Aorta (tissue), 5 donors: ENCODE measurements at regions not wholly inside any gene's neighbourhood (a gene's known extent, or its start where the extent isn't known, plus 50 kb on each side); places are given as distances from the start of the nearest gene placed in this dataset.
A peak's percentile ranks its signal among the peaks of the same experiment; 100 is the strongest.
"Not testable (repeated sequence)": the region's sequence is repeated elsewhere in the genome, so short reads cannot be mapped to it uniquely, and the experiment has no call there.

Source experiments
- ATAC-seq: fragments of 200-7000 bp; cut with Tn5 transposase; one replicate; pipeline ENCODE4 v1.9.1; 2022; ENCODE audit warnings: moderate library complexity; ENCODE audit not compliant: low FRiP score
- DNase-seq, 2 donors: peaks; one replicate each; pipeline ENCODE4 v3.0.0-alpha.2; 2020
- H3K27ac ChIP-seq, 2 donors: one replicate each; pipeline ENCODE4 v1.5.1; 2013; ENCODE audit warnings: low read length in 2 of 2, mild to moderate bottlenecking in 2 of 2, moderate library complexity in 2 of 2, control low read depth in 1 of 2, inconsistent platforms in 1 of 2, low read depth in 1 of 2
- H3K27me3 ChIP-seq, 2 donors: one replicate each; pipeline ENCODE4 v1.6.1; 2013; ENCODE audit warnings: control low read depth in 1 of 2, low read length in 1 of 2, mild to moderate bottlenecking in 1 of 2, moderate library complexity in 1 of 2; ENCODE audit not compliant: insufficient read depth in 2 of 2, control insufficient read depth in 1 of 2
- H3K36me3 ChIP-seq, 2 donors: one replicate each; pipeline ENCODE4 v1.6.1; 2013; ENCODE audit warnings: control low read depth in 1 of 2, low read length in 1 of 2, mild to moderate bottlenecking in 1 of 2; ENCODE audit not compliant: insufficient read depth in 2 of 2, control insufficient read depth in 1 of 2
- H3K4me1 ChIP-seq, 2 donors: one replicate each; pipeline ENCODE4 v1.6.1; 2013; ENCODE audit warnings: low read length in 2 of 2, control low read depth in 1 of 2, mild to moderate bottlenecking in 1 of 2, moderate library complexity in 1 of 2; ENCODE audit not compliant: insufficient read depth in 2 of 2, control insufficient read depth in 1 of 2
- H3K4me3 ChIP-seq, 2 donors: one replicate each; pipeline ENCODE4 v1.5.1; 2013; ENCODE audit warnings: low read length in 2 of 2, control low read depth in 1 of 2, mild to moderate bottlenecking in 1 of 2
- H3K9me3 ChIP-seq: one replicate; pipeline ENCODE4 v1.6.1; 2013; ENCODE audit warnings: mild to moderate bottlenecking, low read length; ENCODE audit not compliant: control insufficient read depth
- WGBS, 2 donors: extraction: QIAGEN DNeasy Blood & Tissue Kit; methylation state at CpG; one replicate each; pipeline ENCODE4 v1.1.7; 2013; 5-methylcytosine and 5-hydroxymethylcytosine counted together
- intact Hi-C, 2 donors: fragments of 100-400 bp; cut with DNase I; formaldehyde crosslinking; loops; one replicate each; pipeline versions ENCODE4 v1.14.2 to v1.15.0; 2022
- donor health status: healthy with polysubstance abuse.
- donor health status: Bipolar disorder and iron deficiency.
- donor health status: DM: no; HTN: no; CAD: no.
- donor health status: DM: no; HTN: no; CAD: no.
- donor health status: DM: yes; HTN: yes; CAD: no.

DNA sequence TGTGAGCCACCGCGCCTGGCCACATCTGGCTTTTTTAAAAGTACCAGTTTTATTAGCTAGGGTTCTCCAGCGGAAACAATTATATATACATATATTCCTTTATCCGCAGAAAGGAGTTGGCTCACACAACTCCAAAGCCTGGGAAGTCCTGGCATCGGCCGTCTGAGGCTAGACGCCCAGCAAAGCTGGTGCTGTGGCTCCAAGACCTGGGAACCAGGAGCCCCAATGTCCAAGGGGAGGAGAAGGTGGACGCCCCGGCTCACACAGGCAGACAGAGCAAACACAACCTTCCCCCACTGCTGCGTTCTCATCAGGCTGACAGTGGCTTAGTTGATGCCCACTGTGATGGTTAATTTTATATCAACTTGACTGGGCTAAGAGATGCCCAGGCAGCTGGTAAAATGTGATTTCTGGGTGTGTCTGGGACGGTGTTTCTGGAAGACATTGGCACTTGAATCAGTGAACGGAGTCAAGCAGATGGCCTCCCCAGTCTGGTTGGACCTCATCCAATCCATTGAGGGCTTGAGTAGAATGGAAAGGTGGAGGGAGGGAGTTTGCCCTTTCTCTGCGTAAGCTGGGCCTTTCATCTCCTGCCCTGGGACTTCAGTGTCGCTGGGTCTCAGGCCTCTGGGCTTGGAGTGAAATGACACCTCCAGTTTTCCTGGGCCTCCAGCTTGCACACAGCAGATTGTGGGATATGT, 904.4 kb downstream of the BRD1 start:
- no peaks in the 10 kb centered on the region for H3K4me1 ChIP-seq
- H3K9me3 ChIP-seq: peaks cover 2% of the 10 kb centered on the region
- no peak overlapping the region for H3K4me3 ChIP-seq
- intact Hi-C loops: no loop called here
- 82 to 91% methylated on average over 14 of the region's 14 CpGs for WGBS, 2 donors
- H3K36me3 ChIP-seq: no peaks in the 10 kb centered on the region
- peak in 1 of 2 donors; percentile 50 for DNase-seq
- H3K27me3 ChIP-seq: no peaks in the 10 kb centered on the region
- no peak for ATAC-seq
- H3K27ac ChIP-seq: no peak overlapping the region

DNA sequence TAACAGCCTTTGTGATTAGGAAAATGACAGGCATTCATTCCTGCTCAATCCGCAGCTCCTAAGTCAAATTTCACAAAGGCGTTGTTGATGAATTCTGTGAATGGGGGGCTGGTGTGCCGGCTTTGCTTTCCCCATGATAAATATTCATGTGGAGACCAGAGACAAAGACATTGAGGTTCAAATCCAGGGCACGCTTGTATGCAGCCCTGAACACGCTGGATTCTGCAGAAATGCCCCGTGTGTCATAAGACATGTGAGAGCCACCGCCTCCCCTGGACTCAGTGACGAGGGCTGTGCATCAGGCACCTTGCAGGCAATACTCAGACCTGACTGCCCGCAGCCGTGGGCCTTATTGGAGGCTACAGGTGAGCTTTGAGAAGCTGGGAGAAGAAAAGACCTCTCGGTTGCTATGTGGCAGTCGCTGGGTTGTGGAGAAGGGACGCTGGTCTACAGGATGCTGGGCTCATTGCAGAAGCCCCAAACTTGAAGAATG, 906.2 kb downstream of the BRD1 start:
- Histone ChIP-seq H3K27ac (no peak overlapping the region), H3K4me1 (no peaks in the 10 kb centered on the region), H3K9me3 (no peaks in the 10 kb centered on the region), H3K36me3 (no peaks in the 10 kb centered on the region), H3K4me3 (no peak overlapping the region), H3K27me3 (no peaks in the 10 kb centered on the region)
- intact Hi-C loops: no loop called here
- WGBS, 2 donors: 94% methylated on average over 13 of the region's 13 CpGs
- no peak for ATAC-seq
- peak in 1 of 2 donors; percentile 55 for DNase-seq

DNA sequence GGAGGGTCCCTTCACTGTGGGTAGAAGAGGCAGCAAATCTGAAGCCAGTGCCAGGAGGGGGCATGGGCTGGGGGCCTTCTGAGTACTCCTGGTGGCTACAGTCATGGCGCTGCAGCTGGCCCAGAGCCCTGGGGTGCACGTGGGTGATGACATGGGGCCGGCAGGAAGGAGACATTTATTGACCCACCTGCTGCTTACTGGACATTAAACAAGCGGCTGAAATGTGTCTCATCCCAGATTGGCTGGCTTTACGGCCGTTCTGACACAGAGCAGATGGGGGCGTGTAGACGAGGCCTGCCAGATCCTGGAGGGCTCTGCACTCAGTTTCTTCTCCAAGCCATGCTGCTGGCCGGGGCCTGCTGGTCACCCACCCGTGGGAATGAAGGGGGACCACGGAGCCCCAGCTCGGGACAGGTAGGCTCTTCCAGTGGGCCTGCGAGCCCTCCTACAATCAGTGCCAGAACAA, 906.9 kb downstream of the BRD1 start:
- WGBS, 2 donors: 80 to 82% methylated on average over 13 of the region's 13 CpGs
- H3K27me3 ChIP-seq: no peaks in the 10 kb centered on the region
- no peak overlapping the region for H3K27ac ChIP-seq
- no peak overlapping the region for H3K4me3 ChIP-seq
- intact Hi-C loops: no loop called here
- H3K36me3 ChIP-seq: no peaks in the 10 kb centered on the region
- no peaks in the 10 kb centered on the region for H3K9me3 ChIP-seq
- ATAC-seq (no peak), DNase-seq (peak in 1 of 2 donors; percentile 48)
- H3K4me1 ChIP-seq: no peaks in the 10 kb centered on the region

DNA sequence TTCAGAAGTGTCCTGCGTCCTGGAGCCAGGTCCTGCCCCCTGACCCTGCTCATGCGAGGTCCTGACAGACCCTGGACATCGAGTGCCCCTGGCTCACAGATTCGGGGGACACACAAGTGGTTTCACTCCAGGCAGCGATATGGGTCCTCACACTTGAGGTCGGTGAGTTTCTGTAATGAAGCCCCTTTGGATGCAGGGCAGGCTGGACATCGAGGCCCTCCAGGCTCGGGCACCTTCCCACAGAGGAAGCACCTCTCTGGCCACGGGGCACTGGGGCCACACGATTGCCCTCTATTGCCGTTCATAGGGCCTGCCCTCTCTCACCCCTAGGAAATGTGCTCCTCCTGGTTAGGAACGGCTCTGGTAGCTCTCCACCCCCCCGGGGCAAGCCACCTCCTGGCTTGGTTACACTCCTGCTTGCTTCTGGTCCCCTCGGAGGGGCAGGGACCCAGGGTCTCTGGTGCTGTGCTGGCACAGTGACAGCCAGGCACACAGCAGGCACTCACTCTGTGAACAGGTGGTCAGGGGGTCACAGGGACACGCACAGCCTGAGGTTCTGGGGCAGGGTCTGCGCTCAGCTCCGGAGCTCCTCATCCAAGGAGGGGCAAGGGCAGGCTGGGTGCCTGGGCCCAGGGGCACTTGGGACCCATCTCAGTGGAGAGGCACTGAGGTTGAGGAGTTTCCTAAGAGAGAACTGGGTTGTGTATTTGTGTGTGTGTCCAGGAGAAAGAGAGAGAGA, 907.7 kb downstream of the BRD1 start:
- H3K27me3 ChIP-seq: no peaks in the 10 kb centered on the region
- H3K9me3 ChIP-seq: no peaks in the 10 kb centered on the region
- H3K4me3 ChIP-seq: no peak overlapping the region
- no peak overlapping the region for H3K27ac ChIP-seq
- intact Hi-C loops: no loop called here
- WGBS, 2 donors: 87 to 90% methylated on average over 17 of the region's 17 CpGs
- ATAC-seq (no peak), DNase-seq (peak in 1 of 2 donors; percentile 65)
- no peaks in the 10 kb centered on the region for H3K36me3 ChIP-seq
- no peaks in the 10 kb centered on the region for H3K4me1 ChIP-seq

DNA sequence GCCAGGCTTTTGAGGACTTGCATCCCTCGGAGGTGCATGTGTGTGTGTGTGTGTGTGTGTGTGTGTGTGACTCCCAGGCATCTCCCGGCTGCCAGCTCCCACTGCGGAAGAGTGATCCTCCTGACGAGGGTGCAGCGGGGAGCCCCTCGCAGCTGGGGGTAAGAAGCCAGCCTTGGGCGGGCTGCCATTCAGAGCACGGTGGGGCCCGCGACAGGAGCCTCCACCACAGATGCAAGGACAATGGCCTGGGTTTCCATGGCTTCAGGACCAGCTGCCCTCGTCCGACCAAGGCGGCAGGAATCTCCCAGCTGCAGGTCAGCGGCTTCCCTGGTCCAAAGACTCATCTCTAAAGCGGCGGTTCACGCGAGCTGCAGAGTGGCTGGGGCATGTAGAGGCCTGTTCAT, 908.5 kb downstream of the BRD1 start:
- Histone ChIP-seq H3K4me1 (no peaks in the 10 kb centered on the region), H3K9me3 (no peaks in the 10 kb centered on the region), H3K4me3 (no peak overlapping the region), H3K27ac (no peak overlapping the region), H3K27me3 (no peaks in the 10 kb centered on the region), H3K36me3 (no peaks in the 10 kb centered on the region)
- DNase-seq (peak in 1 of 2 donors; percentile 49), ATAC-seq (no peak)
- 94% methylated on average over 18 of the region's 18 CpGs for WGBS, 2 donors
- intact Hi-C loops: no loop called here

DNA sequence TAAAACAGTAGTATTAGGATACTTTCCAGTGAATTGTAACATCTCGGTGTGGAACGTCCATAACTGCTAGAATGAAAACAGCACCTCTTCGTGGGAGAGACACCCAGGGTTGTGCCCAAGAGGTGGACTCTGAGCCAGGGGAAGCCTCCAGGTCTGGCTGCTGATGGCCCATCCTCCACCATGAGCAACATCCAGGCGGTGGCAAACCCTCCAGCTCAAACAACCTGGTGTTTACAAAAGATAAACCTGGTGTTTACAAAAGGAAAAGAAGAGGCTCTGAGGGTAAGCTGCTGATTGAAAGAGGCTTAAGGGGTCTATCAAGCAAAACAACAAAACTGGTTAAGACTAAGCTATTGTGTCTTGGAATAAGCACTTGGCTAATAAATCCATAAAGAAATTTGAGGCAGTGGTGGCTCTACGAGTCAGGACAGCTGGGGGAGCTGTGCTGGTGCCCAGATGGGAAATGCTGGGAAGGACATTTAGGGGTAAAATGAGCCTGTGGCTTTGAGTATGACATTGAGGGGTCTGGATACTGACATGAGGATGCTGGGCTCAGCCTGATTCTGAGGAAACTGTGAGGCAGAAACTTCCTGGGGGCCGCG, 909.0 kb downstream of the BRD1 start:
- WGBS, 2 donors: 77 to 78% methylated on average over 7 of the region's 7 CpGs
- H3K27me3 ChIP-seq: no peaks in the 10 kb centered on the region
- DNase-seq: peak in 1 of 2 donors; percentile 33

DNA sequence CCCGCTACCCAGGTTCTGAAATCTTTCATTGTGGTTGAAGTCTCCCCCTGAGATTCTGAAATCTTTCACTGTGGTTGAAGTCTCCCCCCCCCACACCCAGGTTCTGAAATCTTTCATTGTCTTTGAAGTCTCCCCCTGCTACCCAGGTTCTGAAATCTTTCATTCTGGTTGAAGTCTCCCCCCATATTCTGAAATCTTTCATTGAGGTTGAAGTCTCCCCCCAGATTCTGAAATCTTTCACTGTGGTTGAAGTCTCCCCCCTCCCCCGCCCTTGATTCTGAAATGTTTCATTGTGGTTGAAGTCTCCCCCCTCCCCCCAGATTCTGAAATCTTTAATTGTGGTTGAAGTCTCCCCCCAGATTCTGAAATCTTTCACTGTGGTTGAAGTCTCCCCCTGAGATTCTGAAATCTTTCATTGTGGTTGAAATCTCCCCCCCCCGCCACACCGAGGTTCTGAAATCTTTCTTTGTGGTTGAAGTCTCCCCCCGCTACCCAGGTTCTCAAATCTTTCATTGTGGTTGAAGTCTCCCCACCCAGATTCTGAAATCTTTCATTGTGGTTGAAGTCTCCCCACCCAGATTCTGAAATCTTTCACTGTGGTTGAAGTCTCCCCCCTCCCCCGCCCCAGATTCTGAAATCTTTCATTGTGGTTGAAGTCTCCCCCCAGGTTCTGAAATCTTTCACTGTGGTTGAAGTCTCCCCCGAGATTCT, 915.2 kb downstream of the BRD1 start:
- H3K27ac ChIP-seq, intact Hi-C loops, H3K4me1 ChIP-seq, H3K9me3 ChIP-seq, ATAC-seq, H3K27me3 ChIP-seq, H3K4me3 ChIP-seq, DNase-seq, H3K36me3 ChIP-seq: not testable (repeated sequence)
- WGBS, 2 donors: 76 to 80% methylated on average over 7 of the region's 7 CpGs

More for the DNA sequence above, 909.0 kb downstream of the BRD1 start:
- Histone ChIP-seq H3K36me3 (no peaks in the 10 kb centered on the region), H3K27ac (no peak overlapping the region), H3K4me1 (no peaks in the 10 kb centered on the region), H3K4me3 (no peak overlapping the region), H3K9me3 (no peaks in the 10 kb centered on the region)
- ATAC-seq: no peak
- intact Hi-C loops: no loop called here

DNA sequence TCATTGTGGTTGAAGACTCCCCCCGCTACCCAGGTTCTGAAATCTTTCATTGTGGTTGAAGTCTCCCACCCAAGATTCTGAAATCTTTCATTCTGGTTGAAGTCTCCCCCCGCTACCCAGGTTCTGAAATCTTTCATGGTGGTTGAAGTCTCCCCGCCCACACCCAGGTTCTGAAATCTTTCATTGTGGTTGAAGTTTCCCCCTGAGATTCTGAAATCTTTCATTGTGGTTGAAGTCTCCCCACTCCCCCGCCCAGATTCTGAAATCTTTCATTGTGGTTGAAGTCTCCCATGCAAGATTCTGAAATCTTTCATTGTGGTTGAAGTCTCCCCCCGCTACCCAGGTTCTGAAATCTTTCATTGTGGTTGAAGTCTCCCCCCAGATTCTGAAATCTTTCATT, 916.0 kb downstream of the BRD1 start:
- DNase-seq, ATAC-seq, H3K27ac ChIP-seq, H3K4me3 ChIP-seq, intact Hi-C loops, H3K4me1 ChIP-seq, H3K9me3 ChIP-seq, H3K27me3 ChIP-seq, H3K36me3 ChIP-seq: not testable (repeated sequence)
- WGBS, 2 donors: 86 to 87% methylated on average over 4 of the region's 5 CpGs
